ENCODE measurements at regions not wholly inside any gene's neighbourhood (a gene's known extent, or its start where the extent isn't known, plus 50 kb on each side); places are given as distances from the start of the nearest gene placed in this dataset.

GRCh38 chr4:138028923-138029322 is 213.2 kb downstream of the SLC7A11 start:
- no peak for DNase-seq

DNA sequence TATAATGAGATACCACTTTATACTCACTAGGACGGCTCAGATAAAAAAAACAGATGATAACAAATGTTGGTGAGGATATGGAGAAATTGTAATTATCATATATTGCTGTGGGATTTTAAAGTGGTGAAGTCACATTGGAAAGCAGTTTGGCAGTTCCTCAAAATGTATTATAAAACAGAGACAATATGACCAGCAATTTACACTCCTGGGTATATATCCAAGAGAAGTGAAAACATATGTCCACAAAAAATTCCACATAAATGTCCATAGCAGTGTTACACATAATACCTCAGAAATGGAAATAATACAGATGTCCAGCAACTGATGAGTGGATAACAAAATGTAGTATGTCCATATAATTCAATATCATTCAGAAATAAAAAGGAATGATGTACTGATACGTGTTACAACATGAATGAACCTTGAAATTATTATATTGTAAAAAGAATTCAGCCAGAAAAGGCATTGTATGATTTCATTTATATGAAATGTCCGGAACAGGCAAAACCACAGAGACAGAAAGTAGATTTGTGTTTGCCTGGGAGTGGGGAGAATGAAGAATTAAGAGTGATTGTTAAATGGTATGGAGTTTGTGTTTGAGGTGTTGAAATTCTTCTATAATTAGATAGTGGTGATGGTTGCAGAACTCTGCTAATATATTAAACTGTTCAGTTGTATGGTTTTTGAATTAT is 220.9 kb downstream of the SLC7A11 start:
- peak; percentile 82 for DNase-seq

- peak; percentile 69 for DNase-seq
Observed at GRCh38 chr4:138014590-138015288, 227.4 kb downstream of the SLC7A11 start.

- DNase-seq: no peak
Observed at GRCh38 chr4:138013625-138014024, 228.5 kb downstream of the SLC7A11 start.

DNA sequence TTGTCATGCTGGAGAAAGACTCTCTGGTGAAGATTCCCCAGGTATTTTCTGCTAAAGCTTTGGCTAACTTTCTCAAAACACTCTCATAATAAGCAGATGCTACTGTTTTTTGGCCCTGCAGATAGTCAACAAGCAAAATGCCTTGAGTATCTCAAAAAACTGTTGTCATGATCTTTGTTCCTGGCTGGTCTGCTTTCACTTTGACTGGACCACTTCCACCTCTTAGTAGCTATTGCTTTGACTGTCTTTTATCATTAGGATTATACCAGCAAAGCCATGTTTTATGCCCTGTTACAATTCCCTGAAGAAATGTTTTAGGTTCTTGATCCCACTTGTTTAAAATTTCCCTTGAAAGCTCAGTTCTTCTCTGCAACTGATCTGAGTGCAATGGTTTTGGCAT is 231.5 kb downstream of the SLC7A11 start:
- no peak for DNase-seq

DNA sequence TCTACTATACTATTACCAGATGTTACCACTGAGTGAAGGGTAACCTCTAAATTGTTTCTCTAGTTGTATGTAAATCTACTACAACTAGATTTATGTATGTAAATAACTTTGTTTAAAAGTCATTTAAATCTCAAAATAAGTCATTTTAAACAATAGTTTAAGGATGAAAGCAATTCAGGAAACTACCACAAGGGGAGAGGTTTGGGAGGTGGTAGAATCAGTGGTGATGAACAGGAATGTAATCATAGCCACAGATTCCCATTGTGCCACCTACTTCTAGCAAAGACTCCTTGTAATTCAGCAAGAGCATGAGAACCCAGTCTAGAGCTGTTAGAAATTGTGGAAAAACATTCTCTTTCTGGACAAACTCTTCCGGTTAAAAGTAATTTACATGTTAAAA is 234.6 kb downstream of the SLC7A11 start:
- no peak for DNase-seq

DNA sequence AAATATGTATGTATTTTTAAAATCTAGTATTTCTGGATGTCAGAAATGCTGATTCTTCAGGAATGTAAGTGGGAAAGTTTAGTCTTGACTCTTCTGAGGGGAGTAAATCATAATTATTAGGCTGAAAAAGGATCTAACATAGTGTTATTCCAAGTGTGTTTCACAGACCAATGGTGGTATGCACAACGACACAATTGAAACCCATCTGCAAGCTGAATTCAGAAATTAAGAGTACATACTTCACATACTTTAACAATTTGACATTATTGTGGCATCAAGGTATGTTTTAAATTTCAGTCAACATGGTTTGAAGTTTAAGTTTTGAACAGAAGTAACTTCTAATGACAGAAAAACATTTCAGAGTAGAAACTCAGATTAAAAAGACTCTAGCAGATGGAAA is 236.7 kb downstream of the SLC7A11 start:
- DNase-seq: no peak

DNA sequence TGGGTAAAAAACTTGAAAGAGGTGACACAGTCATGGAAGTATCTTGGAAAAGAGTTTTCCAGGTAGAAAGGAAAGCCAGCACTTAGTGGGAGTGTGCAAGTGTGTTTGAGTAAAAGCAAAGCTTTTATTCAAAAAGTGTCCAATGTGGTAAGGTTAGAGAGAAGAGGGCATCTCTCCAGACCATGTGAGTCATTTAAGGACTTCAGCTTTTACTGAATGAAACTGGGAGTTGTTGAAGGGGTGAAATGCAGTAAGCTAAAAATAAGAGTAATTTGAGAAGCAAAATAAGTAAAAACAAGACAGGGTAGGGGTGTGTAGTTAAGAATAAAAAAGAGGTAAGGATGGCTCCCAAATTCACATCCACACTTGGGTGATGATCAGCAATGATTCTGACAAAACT is 238.9 kb downstream of the SLC7A11 start:
- no peak for DNase-seq

DNA sequence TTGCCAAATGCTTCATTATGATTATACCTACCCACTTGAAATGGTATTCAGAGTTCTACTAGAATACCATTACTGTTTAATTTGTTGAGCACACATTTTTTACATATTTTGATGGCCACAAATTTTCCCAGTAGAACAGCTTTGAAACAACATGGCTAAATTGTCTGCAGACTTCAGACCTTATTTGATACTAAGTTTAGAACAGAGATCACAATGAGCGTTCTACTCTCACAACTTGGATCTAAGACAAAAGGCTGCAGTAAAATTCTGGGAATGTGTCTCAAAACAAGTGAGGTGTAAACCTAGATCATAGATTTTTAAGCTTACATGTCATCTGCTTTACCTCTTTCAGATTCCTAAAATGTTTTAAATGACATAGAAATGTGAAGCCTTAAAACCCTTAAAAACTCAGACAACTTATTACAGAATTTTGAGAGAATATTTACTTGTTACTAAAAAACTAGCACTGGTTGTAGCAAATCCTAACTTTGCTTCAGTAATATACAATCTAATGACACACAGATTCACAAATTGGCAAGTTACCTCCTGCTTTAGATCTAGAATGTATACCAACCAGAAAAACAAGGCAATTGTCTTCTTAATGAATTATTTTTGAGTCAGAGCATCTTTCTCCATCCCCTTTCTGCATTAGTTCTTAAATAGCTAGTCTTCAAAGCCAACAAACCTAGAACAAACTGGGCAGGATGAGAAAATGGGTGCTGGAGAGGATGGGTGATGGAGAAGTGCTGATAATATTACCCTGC is 243.3 kb downstream of the SLC7A11 start:
- DNase-seq: no peak

DNA sequence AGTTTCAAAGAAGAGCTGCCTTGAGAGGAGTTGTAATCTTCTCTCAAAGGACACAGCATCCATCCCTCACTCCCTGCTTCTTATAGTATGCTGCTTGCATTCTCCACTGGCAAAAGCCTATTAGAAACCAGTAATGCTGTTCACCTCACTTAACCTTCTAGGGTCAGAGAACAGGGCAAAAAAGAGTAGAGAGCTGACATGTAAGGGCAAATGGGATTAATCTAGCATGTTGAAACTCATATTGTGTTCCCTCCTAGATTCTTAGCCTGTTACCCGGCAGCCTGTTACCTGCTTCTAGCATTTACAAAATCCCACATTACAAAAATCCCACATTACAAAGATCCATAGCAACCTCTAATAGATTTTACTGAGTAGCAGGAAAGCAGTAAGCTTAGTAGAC is 244.7 kb downstream of the SLC7A11 start:
- DNase-seq: no peak

GRCh38 chr4:137994853-137995252 is 247.3 kb downstream of the SLC7A11 start:
- no peak for DNase-seq

DNA sequence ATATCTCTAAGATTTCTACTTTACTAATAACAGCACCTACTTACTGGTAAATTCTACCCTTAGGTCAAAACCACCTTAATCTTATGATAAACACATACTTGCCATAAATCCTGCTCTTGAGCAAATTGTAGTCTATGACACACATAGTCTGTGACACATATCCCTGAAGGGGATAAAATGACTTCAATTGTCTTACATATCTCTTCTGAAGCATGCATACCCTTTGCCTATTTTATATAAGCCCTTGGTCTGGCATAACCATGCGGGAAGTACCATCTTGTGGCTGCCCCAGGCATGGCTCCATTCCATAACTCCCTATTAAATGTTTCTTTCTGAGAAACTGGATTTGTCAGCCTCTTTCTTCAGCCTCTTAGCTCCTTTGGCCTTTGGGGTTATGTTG is 248.9 kb downstream of the SLC7A11 start:
- no peak for DNase-seq

GRCh38 chr4:137981277-137981676 is 260.9 kb downstream of the SLC7A11 start:
- DNase-seq: no peak

GRCh38 chr4:137980641-137981040 is 261.5 kb downstream of the SLC7A11 start:
- DNase-seq: no peak

- DNase-seq: no peak
Observed at GRCh38 chr4:137979938-137980337, 262.2 kb downstream of the SLC7A11 start.

DNA sequence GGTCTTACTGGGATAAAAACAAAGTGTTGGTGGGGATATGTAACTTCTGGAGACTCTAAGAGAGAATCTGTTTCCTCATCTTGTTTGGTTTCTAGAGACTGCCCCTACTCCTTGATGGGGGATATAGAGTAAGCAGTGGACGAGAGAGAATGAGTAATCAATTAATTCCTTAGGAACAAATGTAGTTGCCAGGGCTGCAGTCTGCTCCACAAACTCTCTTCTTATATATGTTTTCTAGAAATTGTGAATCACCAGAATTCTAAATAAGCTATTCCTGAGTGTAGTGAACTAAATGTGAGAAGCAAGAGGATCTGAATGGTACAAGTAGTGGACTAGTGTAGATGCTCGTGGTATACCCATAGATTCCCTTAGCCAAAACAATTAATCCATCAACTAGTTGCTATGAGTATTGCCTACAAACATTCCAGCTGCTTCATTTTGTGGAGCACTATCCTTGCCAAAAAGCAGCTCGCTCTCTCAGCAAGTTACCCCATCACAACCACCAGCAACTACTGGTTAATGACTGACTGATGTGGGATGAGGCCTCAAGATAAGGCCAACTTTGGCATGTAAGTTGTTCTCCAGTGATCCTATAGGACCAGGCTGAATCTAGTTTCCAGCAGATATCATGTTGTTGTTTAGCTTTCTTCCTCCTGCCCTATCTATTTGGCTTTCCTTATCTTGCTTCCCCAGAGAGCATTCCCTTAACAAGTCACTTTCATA is 273.0 kb downstream of the SLC7A11 start:
- DNase-seq: no peak

- no peak for DNase-seq
Observed at GRCh38 chr4:137967480-137968190, 274.5 kb downstream of the SLC7A11 start.

- DNase-seq: no peak
Observed at GRCh38 chr4:137966504-137966903, 275.6 kb downstream of the SLC7A11 start.

DNA sequence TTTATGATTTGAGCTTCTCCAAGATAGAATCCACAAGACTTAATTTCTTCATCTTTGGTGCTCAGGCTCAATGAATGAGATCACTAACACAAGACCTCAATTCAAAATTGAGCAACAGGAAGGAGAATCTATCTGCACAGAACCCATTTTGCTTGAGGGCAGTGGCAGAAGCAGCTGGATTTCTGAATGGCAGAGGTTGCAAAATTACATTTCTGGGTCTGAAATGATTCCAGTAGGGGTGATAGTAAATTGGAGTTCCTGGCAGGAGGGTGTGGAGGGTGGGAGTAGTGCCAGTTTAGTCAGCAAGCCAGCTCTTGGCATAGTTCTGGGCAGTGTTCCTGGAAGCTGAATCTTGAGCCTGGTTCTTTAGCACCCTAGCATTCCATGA is 281.1 kb downstream of the SLC7A11 start:
- no peak for DNase-seq

- no peak for DNase-seq
Observed at GRCh38 chr4:137960371-137961050, 281.6 kb downstream of the SLC7A11 start.

DNA sequence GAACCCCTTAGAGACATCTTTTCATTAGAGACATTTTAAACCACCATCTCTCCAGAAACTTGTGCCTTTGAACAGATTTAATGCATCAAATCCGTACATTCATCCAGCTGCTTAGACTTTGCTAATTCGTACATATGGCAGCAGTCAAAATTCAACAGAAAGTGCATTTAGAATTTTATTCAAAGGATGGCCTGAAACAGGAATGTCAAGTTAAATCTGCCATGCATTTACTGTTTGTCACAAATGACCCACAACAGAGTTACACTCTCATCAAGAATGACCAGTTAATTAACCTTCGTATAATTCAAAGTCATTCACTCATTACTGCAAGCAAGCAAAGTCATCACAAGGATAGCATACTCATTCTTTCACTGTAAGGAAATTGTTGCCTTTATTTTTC is 284.3 kb downstream of the SLC7A11 start:
- no peak for DNase-seq
